ENCODE measurements at regions not wholly inside any gene's neighbourhood (a gene's known extent, or its start where the extent isn't known, plus 50 kb on each side); places are given as distances from the start of the nearest gene placed in this dataset.
A peak's percentile ranks its signal among the peaks of the same experiment; 100 is the strongest.

- Mint-ChIP-seq H3K27ac (peak overlapping the region; percentile 64), H3K4me3 (peak overlapping the region; percentile 17), H3K36me3 (peaks cover 3% of the 10 kb centered on the region), H3K27me3 (no peaks in the 10 kb centered on the region), H3K4me1 (ENCODE audit: unreplicated experiment) (peaks cover 26% of the 10 kb centered on the region), H3K9me3 (peaks cover 5% of the 10 kb centered on the region)
- no peak for TF ChIP-seq CTCF (conservative IDR thresholded peaks at IDR 0.05)
- DNase-seq (ENCODE audit: extremely low spot score, unreplicated experiment) = no peak
Observed at GRCh38 chr5:82730913-82731312, 346.3 kb downstream of the TMEM167A start.

GRCh38 chr5:82728926-82729702 lies 348.1 kb downstream of the TMEM167A start:
- Mint-ChIP-seq H3K4me3 (no peak overlapping the region), H3K4me1 (ENCODE audit: unreplicated experiment) (peaks cover 20% of the 10 kb centered on the region), H3K27ac (no peak overlapping the region), H3K9me3 (peaks cover 5% of the 10 kb centered on the region), H3K27me3 (no peaks in the 10 kb centered on the region), H3K36me3 (peaks cover 3% of the 10 kb centered on the region)
- no peak for DNase-seq (ENCODE audit: extremely low spot score, unreplicated experiment)
- no peak for TF ChIP-seq CTCF (conservative IDR thresholded peaks at IDR 0.05)

GRCh38 chr5:82723168-82723567 lies 354.0 kb downstream of the TMEM167A start:
- Mint-ChIP-seq H3K36me3 (peaks cover 3% of the 10 kb centered on the region), H3K27ac (no peak overlapping the region), H3K9me3 (peaks cover 5% of the 10 kb centered on the region), H3K4me1 (ENCODE audit: unreplicated experiment) (peaks cover 7% of the 10 kb centered on the region), H3K4me3 (no peak overlapping the region), H3K27me3 (no peaks in the 10 kb centered on the region)
- no peak for TF ChIP-seq CTCF (conservative IDR thresholded peaks at IDR 0.05)
- no peak for DNase-seq (ENCODE audit: extremely low spot score, unreplicated experiment)

GRCh38 chr5:82721087-82721410 lies 356.1 kb downstream of the TMEM167A start:
- Mint-ChIP-seq H3K27me3 (no peaks in the 10 kb centered on the region), H3K4me1 (ENCODE audit: unreplicated experiment) (peaks cover 7% of the 10 kb centered on the region), H3K4me3 (no peak overlapping the region), H3K36me3 (no peaks in the 10 kb centered on the region), H3K9me3 (no peaks in the 10 kb centered on the region), H3K27ac (no peak overlapping the region)
- TF ChIP-seq CTCF (conservative IDR thresholded peaks at IDR 0.05) = peak; percentile 22
- no peak for DNase-seq (ENCODE audit: extremely low spot score, unreplicated experiment)

GRCh38 chr5:82720213-82721086 lies 356.7 kb downstream of the TMEM167A start:
- Mint-ChIP-seq H3K36me3 (no peaks in the 10 kb centered on the region), H3K27ac (no peak overlapping the region), H3K4me1 (ENCODE audit: unreplicated experiment) (peaks cover 7% of the 10 kb centered on the region), H3K4me3 (no peak overlapping the region), H3K9me3 (no peaks in the 10 kb centered on the region), H3K27me3 (no peaks in the 10 kb centered on the region)
- no peak for DNase-seq (ENCODE audit: extremely low spot score, unreplicated experiment)
- no peak for TF ChIP-seq CTCF (conservative IDR thresholded peaks at IDR 0.05)

Data from type B pancreatic cell (in vitro differentiated cells).